ENCODE measurements at regions not wholly inside any gene's neighbourhood (a gene's known extent, or its start where the extent isn't known, plus 50 kb on each side); places are given as distances from the start of the nearest gene placed in this dataset.

DNA sequence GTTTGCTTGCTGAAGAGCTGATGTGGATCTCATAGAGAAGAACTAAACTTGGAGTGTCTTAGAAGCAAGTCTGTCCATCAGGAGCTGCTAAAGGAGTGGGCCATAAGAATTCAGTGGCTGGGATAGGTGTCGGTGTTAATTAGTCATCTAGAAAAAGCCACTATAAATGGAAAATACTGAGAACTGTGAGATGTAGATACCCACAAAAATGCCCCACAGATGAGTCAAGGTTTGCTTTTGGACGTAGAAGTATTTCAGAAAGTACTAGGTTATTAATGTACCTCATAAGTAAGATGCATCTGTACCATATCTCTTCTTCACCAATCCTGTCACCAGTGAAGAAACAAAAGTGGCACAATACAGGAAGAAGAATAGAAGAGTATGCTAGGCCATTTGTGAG lies 530.9 kb upstream of the TGFBR2 start:
- TF ChIP-seq CTCF (conservative IDR thresholded peaks at IDR 0.05) (no peak), ZFX (IDR thresholded peaks at IDR 0.05) (no peak)
